HCT116 (cell line): ENCODE measurements at regions not wholly inside any gene's neighbourhood (a gene's known extent, or its start where the extent isn't known, plus 50 kb on each side); places are given as distances from the start of the nearest gene placed in this dataset.

Source experiments
- ATAC-seq: fragments of 200-7000 bp; cut with Tn5 transposase; 2 replicates; pipeline ENCODE4 v1.9.1; 2020; ENCODE audit warnings: mild to moderate bottlenecking, moderate library complexity
- BruUV-seq: library from RNA; stranded (reverse); fragments of 400-500 nt; replicated peaks from 2 replicates; lab custom pipeline; 2021; lab: Mats Ljungman, UMichigan
- CTCF ChIA-PET: fragments of 300-600 bp; sonication (Branson Sonifier 250); formaldehyde crosslinking; loops from one replicate; lab custom pipeline; 2021; ENCODE audit warnings: antibody characterized with exemption; lab: Charles Lee
- POLR2A ChIA-PET: fragments of 300-600, 350-600 bp; sonication (Branson Sonifier 250); formaldehyde crosslinking; loops from one replicate; lab custom pipeline; 2021; ENCODE audit warnings: antibody characterized with exemption; lab: Charles Lee
- RAD21 ChIA-PET, 2 experiments: fragments of 300-600 bp; sonication (Branson Sonifier 250); formaldehyde crosslinking; loops; one replicate each; lab custom pipeline; 2023; ENCODE audit warnings: low total read pairs in 2 of 2; ENCODE audit not compliant: uncharacterized antibody in 2 of 2, unreplicated experiment in 2 of 2, low non-redundant PET in 1 of 2; lab: Charles Lee
- DNase-seq: peaks from one replicate; pipeline ENCODE4 v3.0.0-alpha.2; 2010; ENCODE audit warnings: low read depth, low spot score
- H2AFZ ChIP-seq: fragments of 200-600 bp; shearing (Covaris generic), sonication (generic); 2 replicates; pipeline ENCODE4 v1.6.1; 2017; ENCODE audit warnings: low read depth, mixed run types, mixed read lengths, antibody characterized with exemption, low read length; ENCODE audit not compliant: poor library complexity, severe bottlenecking
- H3K27ac ChIP-seq: 2 replicates; pipeline ENCODE4 v1.5.1; 2012; ENCODE audit warnings: low read depth, low read length
- H3K27me3 ChIP-seq: fragments of 200-600 bp; sonication (generic); 2 replicates; pipeline ENCODE4 v1.6.1; 2016; ENCODE audit warnings: mixed run types, low read length, mixed read lengths; ENCODE audit not compliant: insufficient read depth
- H3K36me3 ChIP-seq, 2 experiments: fragments of 200-500 bp in 1 of 2; fragments of 200-600 bp in 1 of 2; sonication (Bioruptor generic) in 1 of 2; sonication (generic) in 1 of 2; 2 replicates each; pipeline versions ENCODE4 v1.5.1 to v1.6.1; 2014 to 2016; ENCODE audit warnings: low read length in 2 of 2, inconsistent platforms in 1 of 2, mixed read lengths in 1 of 2, mixed run types in 1 of 2; ENCODE audit not compliant: insufficient read depth in 2 of 2, control insufficient read depth in 1 of 2
- H3K4me1 ChIP-seq, 2 experiments: fragments of 200-600 bp in 1 of 2; sonication (generic) in 1 of 2; 2 replicates each; pipeline versions ENCODE4 v1.5.1 to v1.6.1; 2012 to 2017; ENCODE audit warnings: low read length in 2 of 2, inconsistent platforms in 1 of 2, mild to moderate bottlenecking in 1 of 2, mixed read lengths in 1 of 2, mixed run types in 1 of 2, moderate library complexity in 1 of 2; ENCODE audit not compliant: insufficient read depth in 2 of 2, control insufficient read depth in 1 of 2
- H3K4me2 ChIP-seq: fragments of 200-600 bp; sonication (generic); 2 replicates; pipeline ENCODE4 v1.6.1; 2017; ENCODE audit warnings: mixed run types, low read length, mixed read lengths
- H3K4me3 ChIP-seq, 2 experiments: fragments of 200-600 bp in 1 of 2; sonication (generic) in 1 of 2; replicated peaks in 1 of 2; 2 replicates each; pipeline ENCODE4 v1.5.1; 2011 to 2016; ENCODE audit warnings: low read length in 2 of 2, control low read depth in 1 of 2, low read depth in 1 of 2, mild to moderate bottlenecking in 1 of 2, mixed read lengths in 1 of 2, mixed run types in 1 of 2
- H3K79me2 ChIP-seq: fragments of 200-600 bp; sonication (generic); 2 replicates; pipeline ENCODE4 v1.6.1; 2017; ENCODE audit warnings: mild to moderate bottlenecking, mixed run types, low read length, moderate library complexity, mixed read lengths; ENCODE audit not compliant: insufficient read depth
- H3K9ac ChIP-seq: fragments of 200-600 bp; sonication (generic); 2 replicates; pipeline ENCODE4 v1.6.1; 2016; ENCODE audit warnings: low read length, mixed read lengths
- H3K9me2 ChIP-seq: fragments of 200-600 bp; sonication (generic), shearing (Covaris generic); 2 replicates; pipeline ENCODE4 v1.6.1; 2017; ENCODE audit warnings: mixed run types, mild to moderate bottlenecking, moderate library complexity; ENCODE audit not compliant: insufficient read depth
- H3K9me3 ChIP-seq, 2 experiments: fragments of 200-500 bp in 1 of 2; fragments of 200-600 bp in 1 of 2; sonication (Bioruptor generic) in 1 of 2; sonication (generic) in 1 of 2; 2 replicates each; pipeline ENCODE4 v1.6.1; 2014 to 2017; ENCODE audit warnings: low read length in 2 of 2, mixed read lengths in 2 of 2, inconsistent platforms in 1 of 2, low read depth in 1 of 2, mild to moderate bottlenecking in 1 of 2, mixed run types in 1 of 2, moderate library complexity in 1 of 2; ENCODE audit not compliant: control insufficient read depth in 1 of 2, insufficient read depth in 1 of 2
- H4K20me1 ChIP-seq: fragments of 200-600 bp; sonication (generic), shearing (Covaris generic); 2 replicates; pipeline ENCODE4 v1.6.1; 2017; ENCODE audit warnings: mixed run types, mild to moderate bottlenecking, moderate library complexity; ENCODE audit not compliant: insufficient read depth
- CBX3 ChIP-seq: IDR thresholded peaks from 2 replicates; pipeline ENCODE4 v1.6.1; 2012; ENCODE audit warnings: low read depth
- CEBPB ChIP-seq: IDR thresholded peaks from 2 replicates; pipeline ENCODE4 v1.6.1; 2012; ENCODE audit warnings: low read depth
- JUND ChIP-seq: IDR thresholded peaks from 2 replicates; pipeline ENCODE4 v1.6.1; 2012
- REST ChIP-seq: IDR thresholded peaks from 2 replicates; pipeline ENCODE4 v1.6.1; 2012; ENCODE audit warnings: low read depth
- SIN3A ChIP-seq: IDR thresholded peaks from 2 replicates; pipeline ENCODE4 v1.6.1; 2012; ENCODE audit warnings: low read depth
- YY1 ChIP-seq: IDR thresholded peaks from 2 replicates; pipeline ENCODE4 v1.6.1; 2011; ENCODE audit warnings: low read length, low read depth, moderate library complexity, mild to moderate bottlenecking; ENCODE audit not compliant: insufficient replicate concordance; ENCODE audit errors: extremely low read depth
- intact Hi-C: fragments of 100-400 bp; cut with micrococcal nuclease; formaldehyde crosslinking; loops from 2 replicates; pipeline ENCODE4 v1.10.0; 2022

DNA sequence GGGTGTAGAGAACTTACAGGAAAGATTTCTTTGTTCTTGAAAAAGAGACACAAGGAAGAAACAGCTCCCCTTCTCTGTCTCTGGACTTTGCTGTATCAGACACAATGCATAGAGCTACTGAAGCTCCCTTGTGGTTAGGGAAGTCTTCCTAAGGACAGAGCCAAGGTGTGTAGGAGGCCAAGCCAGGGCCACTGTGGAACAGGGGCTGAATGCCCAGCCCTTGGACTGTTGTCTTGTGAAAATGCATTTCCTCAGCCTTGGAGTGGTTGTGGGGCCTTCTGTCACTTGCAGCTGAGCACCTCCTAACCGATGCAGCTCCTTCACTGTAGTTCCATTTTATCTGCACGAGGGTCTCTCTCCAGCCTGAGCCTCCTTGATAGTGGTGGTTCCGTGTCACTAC lies 353.4 kb downstream of the CCSER2 start:
- DNase-seq (no peak), ATAC-seq (no peak)
- intact Hi-C loops, result no loop called here
- H3K9me2 ChIP-seq, result no peaks in the 10 kb centered on the region
- ChIA-PET CTCF (no interaction called here), POLR2A (no interaction called here), RAD21 (no interaction called here)
- H4K20me1 ChIP-seq, result no peaks in the 10 kb centered on the region
- no peaks in the 10 kb centered on the region for H3K36me3 ChIP-seq
- no peaks in the 10 kb centered on the region for H3K4me1 ChIP-seq
- H2AFZ ChIP-seq, result no peak overlapping the region
- peaks cover 36% of the 10 kb centered on the region for H3K27me3 ChIP-seq
- H3K9me3 ChIP-seq, result no peaks in the 10 kb centered on the region
- no peak overlapping the region for H3K9ac ChIP-seq
- H3K4me3 ChIP-seq, result no peak overlapping the region
- TF ChIP-seq REST (no peak), YY1 (no peak), CEBPB (no peak), CBX3 (no peak), JUND (no peak)
- no peaks in the 10 kb centered on the region for H3K79me2 ChIP-seq
- no peak overlapping the region for H3K4me2 ChIP-seq
- no TSS peak for BruUV-seq
- no peak overlapping the region for H3K27ac ChIP-seq

- Histone ChIP-seq H2AFZ (no peak overlapping the region), H3K79me2 (no peaks in the 10 kb centered on the region), H3K27ac (no peak overlapping the region), H3K4me1 (no peaks in the 10 kb centered on the region), H3K4me3 (no peak overlapping the region), H4K20me1 (no peaks in the 10 kb centered on the region), H3K4me2 (no peak overlapping the region), H3K9me2 (no peaks in the 10 kb centered on the region), H3K36me3 (no peaks in the 10 kb centered on the region), H3K27me3 (peaks cover 29% of the 10 kb centered on the region), H3K9ac (no peak overlapping the region), H3K9me3 (no peaks in the 10 kb centered on the region)
- ChIA-PET CTCF (no interaction called here), POLR2A (no interaction called here), RAD21 (no interaction called here)
- no TSS peak for BruUV-seq
- DNase-seq, result no peak
- TF ChIP-seq SIN3A, result no peak
- intact Hi-C loops, result no loop called here
- no peak for ATAC-seq
Observed at GRCh38 chr10:84683550-84683949, 355.2 kb downstream of the CCSER2 start.
